NCI-H1694 (cell line): ENCODE measurements at regions not wholly inside any gene's neighbourhood (a gene's known extent, or its start where the extent isn't known, plus 50 kb on each side); places are given as distances from the start of the nearest gene placed in this dataset.

ENCODE experiments used
- DNase-seq: peaks from one replicate; lab custom pipeline; 2025; lab: John Stamatoyannopoulos, UW

- DNase-seq: no peak
Measured at GRCh38 chr2:219958941-219959340, 331.5 kb downstream of the SLC4A3 start.

GRCh38 chr2:219959471-219959870, 332.0 kb downstream of the SLC4A3 start:
- no peak for DNase-seq

- no peak for DNase-seq
Measured at GRCh38 chr2:219961947-219962498, 334.6 kb downstream of the SLC4A3 start.

- DNase-seq: no peak
Measured at GRCh38 chr2:219962801-219963200, 335.4 kb downstream of the SLC4A3 start.

- no peak for DNase-seq
Measured at GRCh38 chr2:219965287-219966194, 338.1 kb downstream of the SLC4A3 start.

GRCh38 chr2:219967247-219968245, 340.1 kb downstream of the SLC4A3 start:
- DNase-seq: no peak

- no peak for DNase-seq
Measured at GRCh38 chr2:219968685-219969345, 341.4 kb downstream of the SLC4A3 start.

- no peak for DNase-seq
Measured at GRCh38 chr2:219969508-219969907, 342.1 kb downstream of the SLC4A3 start.

- DNase-seq: no peak
Measured at GRCh38 chr2:219973136-219973535, 345.7 kb downstream of the SLC4A3 start.

- DNase-seq: no peak
Measured at GRCh38 chr2:219976871-219977270, 349.4 kb downstream of the SLC4A3 start.

GRCh38 chr2:219980638-219981037, 353.2 kb downstream of the SLC4A3 start:
- no peak for DNase-seq

GRCh38 chr2:219983836-219984235, 356.4 kb downstream of the SLC4A3 start:
- no peak for DNase-seq

GRCh38 chr2:219985017-219985416, 357.6 kb downstream of the SLC4A3 start:
- no peak for DNase-seq

- DNase-seq: no peak
Measured at GRCh38 chr2:219987830-219988229, 360.4 kb downstream of the SLC4A3 start.

GRCh38 chr2:219989744-219990143, 362.3 kb downstream of the SLC4A3 start:
- no peak for DNase-seq

GRCh38 chr2:219991116-219991515, 363.7 kb downstream of the SLC4A3 start:
- no peak for DNase-seq

- DNase-seq: no peak
Measured at GRCh38 chr2:219995399-219995798, 368.0 kb downstream of the SLC4A3 start.

- no peak for DNase-seq
Measured at GRCh38 chr2:219995991-219996765, 368.7 kb downstream of the SLC4A3 start.

GRCh38 chr2:219997341-219997851, 370.0 kb downstream of the SLC4A3 start:
- peak; percentile 10 for DNase-seq

GRCh38 chr2:219998107-219998506, 370.7 kb downstream of the SLC4A3 start:
- DNase-seq: no peak
